Thoracic aorta (tissue), 2 donors: ENCODE measurements at regions not wholly inside any gene's neighbourhood (a gene's known extent, or its start where the extent isn't known, plus 50 kb on each side); places are given as distances from the start of the nearest gene placed in this dataset.

ENCODE experiments used
- ATAC-seq: fragments of 150-250 bp; one replicate; pipeline ENCODE4 v1.8.0; 2017; ENCODE audit warnings: low read depth; ENCODE audit not compliant: insufficient number of reproducible peaks, low FRiP score
- DNase-seq: peaks from one replicate; pipeline ENCODE4 v3.0.0-alpha.2; 2020; ENCODE audit warnings: low spot score
- H3K27ac ChIP-seq, 2 donors: fragments of 200-600 bp; sonication (generic); 1 replicate in 1 of 2; 2 replicates in 1 of 2; pipeline ENCODE4 v1.5.1; 2016; ENCODE audit warnings: mild to moderate bottlenecking in 2 of 2, moderate library complexity in 2 of 2
- H3K27me3 ChIP-seq: fragments of 200-600 bp; sonication (generic); replicated peaks from 2 replicates; pipeline ENCODE4 v1.6.0; 2016; ENCODE audit warnings: mild to moderate bottlenecking; ENCODE audit not compliant: insufficient read depth
- H3K36me3 ChIP-seq: fragments of 200-600 bp; sonication (generic); one replicate; pipeline ENCODE4 v1.5.1; 2016
- H3K4me1 ChIP-seq, 2 donors: fragments of 200-600 bp; sonication (generic); 1 replicate in 1 of 2; 2 replicates in 1 of 2; pipeline versions ENCODE4 v1.5.1 to v1.6.0; 2016; ENCODE audit warnings: low read depth in 2 of 2, mild to moderate bottlenecking in 1 of 2; ENCODE audit not compliant: control insufficient read depth in 1 of 2
- H3K4me3 ChIP-seq: fragments of 200-600 bp; sonication (generic); 2 replicates; pipeline ENCODE4 v1.5.1; 2016; ENCODE audit warnings: mild to moderate bottlenecking
- H3K9me3 ChIP-seq: fragments of 200-600 bp; sonication (generic); 2 replicates; pipeline ENCODE4 v1.5.1; 2016
- TF ChIP-seq, protein P1 (sequence below): fragments of 200-600 bp; sonication (generic); IDR thresholded peaks from one replicate; pipeline ENCODE4 v1.5.1; 2019; ENCODE audit warnings: antibody characterized with exemption

GRCh38 chr1:37134599-37134998 is 100.3 kb upstream of the GRIK3 start:
- no peaks in the 10 kb centered on the region for H3K9me3 ChIP-seq
- DNase-seq (no peak), ATAC-seq (no peak)
- no peak overlapping the region for H3K4me3 ChIP-seq
- no peaks in the 10 kb centered on the region for H3K4me1 ChIP-seq
- TF ChIP-seq, protein P1, sequence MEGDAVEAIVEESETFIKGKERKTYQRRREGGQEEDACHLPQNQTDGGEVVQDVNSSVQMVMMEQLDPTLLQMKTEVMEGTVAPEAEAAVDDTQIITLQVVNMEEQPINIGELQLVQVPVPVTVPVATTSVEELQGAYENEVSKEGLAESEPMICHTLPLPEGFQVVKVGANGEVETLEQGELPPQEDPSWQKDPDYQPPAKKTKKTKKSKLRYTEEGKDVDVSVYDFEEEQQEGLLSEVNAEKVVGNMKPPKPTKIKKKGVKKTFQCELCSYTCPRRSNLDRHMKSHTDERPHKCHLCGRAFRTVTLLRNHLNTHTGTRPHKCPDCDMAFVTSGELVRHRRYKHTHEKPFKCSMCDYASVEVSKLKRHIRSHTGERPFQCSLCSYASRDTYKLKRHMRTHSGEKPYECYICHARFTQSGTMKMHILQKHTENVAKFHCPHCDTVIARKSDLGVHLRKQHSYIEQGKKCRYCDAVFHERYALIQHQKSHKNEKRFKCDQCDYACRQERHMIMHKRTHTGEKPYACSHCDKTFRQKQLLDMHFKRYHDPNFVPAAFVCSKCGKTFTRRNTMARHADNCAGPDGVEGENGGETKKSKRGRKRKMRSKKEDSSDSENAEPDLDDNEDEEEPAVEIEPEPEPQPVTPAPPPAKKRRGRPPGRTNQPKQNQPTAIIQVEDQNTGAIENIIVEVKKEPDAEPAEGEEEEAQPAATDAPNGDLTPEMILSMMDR = no peak
- no peaks in the 10 kb centered on the region for H3K27me3 ChIP-seq
- H3K36me3 ChIP-seq = no peaks in the 10 kb centered on the region
- no peak overlapping the region for H3K27ac ChIP-seq

- no peak overlapping the region for H3K4me3 ChIP-seq
- DNase-seq (no peak), ATAC-seq (no peak)
- no peak overlapping the region for H3K27ac ChIP-seq
- TF ChIP-seq, protein P1 = no peak
- H3K9me3 ChIP-seq = no peaks in the 10 kb centered on the region
- no peaks in the 10 kb centered on the region for H3K4me1 ChIP-seq
- no peaks in the 10 kb centered on the region for H3K27me3 ChIP-seq
- H3K36me3 ChIP-seq = no peaks in the 10 kb centered on the region
Measured at GRCh38 chr1:37135032-37135431, 100.7 kb upstream of the GRIK3 start.

- no peak for DNase-seq
- no peak for ATAC-seq
- Histone ChIP-seq H3K4me3 (no peak overlapping the region), H3K4me1 (no peaks in the 10 kb centered on the region), H3K9me3 (no peaks in the 10 kb centered on the region), H3K27me3 (no peaks in the 10 kb centered on the region), H3K36me3 (no peaks in the 10 kb centered on the region), H3K27ac (no peak overlapping the region)
- TF ChIP-seq, protein P1 = no peak
Measured at GRCh38 chr1:37137014-37137413, 102.7 kb upstream of the GRIK3 start.

DNA sequence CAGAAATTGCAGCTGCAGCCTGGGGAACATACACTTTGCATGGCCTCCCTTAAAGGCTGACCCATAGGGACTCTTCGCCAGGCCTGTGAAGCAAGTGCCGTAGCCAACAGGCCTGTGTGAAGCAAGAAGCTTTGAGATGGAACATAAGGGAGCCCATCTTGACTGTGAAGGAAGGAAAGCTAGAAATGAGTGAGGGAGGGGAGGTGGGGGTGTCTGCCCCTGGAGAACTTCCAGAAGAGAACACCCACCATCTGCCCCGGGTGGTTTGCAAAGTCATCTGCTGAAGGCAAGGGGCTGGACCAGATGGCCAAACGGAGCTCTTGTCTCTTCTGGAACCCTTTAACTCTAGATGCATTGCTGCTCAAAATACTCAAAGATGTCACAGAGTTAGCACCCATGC is 103.3 kb upstream of the GRIK3 start:
- ATAC-seq (no peak), DNase-seq (no peak)
- H3K36me3 ChIP-seq = no peaks in the 10 kb centered on the region
- H3K27me3 ChIP-seq = no peaks in the 10 kb centered on the region
- TF ChIP-seq, protein P1 = no peak
- no peaks in the 10 kb centered on the region for H3K9me3 ChIP-seq
- H3K4me3 ChIP-seq = no peak overlapping the region
- no peak overlapping the region for H3K27ac ChIP-seq
- no peaks in the 10 kb centered on the region for H3K4me1 ChIP-seq

GRCh38 chr1:37143800-37144199 is 109.5 kb upstream of the GRIK3 start:
- TF ChIP-seq, protein P1 = no peak
- no peaks in the 10 kb centered on the region for H3K27me3 ChIP-seq
- DNase-seq (no peak), ATAC-seq (no peak)
- H3K9me3 ChIP-seq = no peaks in the 10 kb centered on the region
- no peaks in the 10 kb centered on the region for H3K36me3 ChIP-seq
- H3K4me1 ChIP-seq = no peaks in the 10 kb centered on the region
- no peak overlapping the region for H3K4me3 ChIP-seq
- no peak overlapping the region for H3K27ac ChIP-seq
